SK-N-SH (cell line): ENCODE measurements at regions not wholly inside any gene's neighbourhood (a gene's known extent, or its start where the extent isn't known, plus 50 kb on each side); places are given as distances from the start of the nearest gene placed in this dataset.

ENCODE experiments used
- CTCF ChIA-PET: fragments of 300-600, 350-600 bp; formaldehyde crosslinking; extraction: SDS; loops from one replicate; lab custom pipeline; 2021; lab: Yijun Ruan, JAX
- POLR2A ChIA-PET: fragments of 350-600 bp; sonication (Branson Sonifier 250); formaldehyde crosslinking; extraction: SDS; loops from one replicate; lab custom pipeline; 2020; ENCODE audit warnings: antibody characterized with exemption, inconsistent platforms; lab: Yijun Ruan, JAX
- DNase-seq: peaks from one replicate; pipeline ENCODE4 v3.0.0; 2012
- H2AFZ ChIP-seq: fragments of 200-600 bp; sonication (generic); 2 replicates; pipeline ENCODE4 v1.8.1; 2016; ENCODE audit warnings: antibody characterized with exemption, mild to moderate bottlenecking, low read depth
- H3F3A ChIP-seq: fragments of 200-600 bp; sonication (generic); replicated peaks from 2 replicates; pipeline ENCODE3; 2016; ENCODE audit warnings: antibody characterized with exemption, mild to moderate bottlenecking; ENCODE audit not compliant: insufficient read depth
- H3K27ac ChIP-seq, 2 experiments: fragments of 200-500 bp in 1 of 2; fragments of 200-600 bp in 1 of 2; sonication (Bioruptor generic) in 1 of 2; sonication (generic), shearing (Covaris generic) in 1 of 2; 2 replicates each; pipeline versions ENCODE4 v1.5.1 to v1.6.1; 2014 to 2016; ENCODE audit warnings: low read depth in 2 of 2, inconsistent platforms in 1 of 2, low read length in 1 of 2, mild to moderate bottlenecking in 1 of 2, mixed read lengths in 1 of 2
- H3K27me3 ChIP-seq: fragments of 200-600 bp; sonication (generic), shearing (Covaris generic); 2 replicates; pipeline ENCODE4 v1.6.1; 2016; ENCODE audit warnings: mixed run types; ENCODE audit not compliant: insufficient read depth
- H3K36me3 ChIP-seq, 2 experiments: fragments of 200-500 bp in 1 of 2; fragments of 200-600 bp in 1 of 2; sonication (Bioruptor generic) in 1 of 2; sonication (generic) in 1 of 2; replicated peaks in 1 of 2; 2 replicates each; pipeline versions ENCODE3 to v1.5.1; 2014 to 2016; ENCODE audit warnings: low read length in 1 of 2, mild to moderate bottlenecking in 1 of 2; ENCODE audit not compliant: insufficient read depth in 2 of 2, control insufficient read depth in 1 of 2
- H3K4me1 ChIP-seq, 2 experiments: fragments of 200-500 bp in 1 of 2; fragments of 200-600 bp in 1 of 2; sonication (Bioruptor generic) in 1 of 2; sonication (generic), shearing (Covaris generic) in 1 of 2; 2 replicates each; pipeline versions ENCODE4 v1.5.1 to v1.6.1; 2014 to 2016; ENCODE audit warnings: low read depth in 1 of 2, low read length in 1 of 2, mixed run types in 1 of 2; ENCODE audit not compliant: insufficient read depth in 2 of 2, control insufficient read depth in 1 of 2
- H3K4me2 ChIP-seq: fragments of 200-600 bp; sonication (generic), shearing (Covaris generic); 2 replicates; pipeline ENCODE4 v1.6.1; 2017; ENCODE audit warnings: mixed run types
- H3K4me3 ChIP-seq, 2 experiments: fragments of 200-500 bp in 1 of 2; fragments of 200-600 bp in 1 of 2; sonication (Bioruptor generic) in 1 of 2; sonication (generic), shearing (Covaris generic) in 1 of 2; 2 replicates each; pipeline versions ENCODE4 v1.5.1 to v1.8.1; 2014 to 2016; ENCODE audit warnings: low read depth in 2 of 2, inconsistent platforms in 1 of 2, low read length in 1 of 2, mild to moderate bottlenecking in 1 of 2, mixed read lengths in 1 of 2, moderate library complexity in 1 of 2
- H3K79me2 ChIP-seq: fragments of 200-600 bp; sonication (generic); 2 replicates; pipeline ENCODE4 v1.8.1; 2017; ENCODE audit warnings: mild to moderate bottlenecking; ENCODE audit not compliant: insufficient read depth
- H3K9ac ChIP-seq: fragments of 200-600 bp; sonication (generic); 2 replicates; pipeline ENCODE4 v1.6.1; 2017; ENCODE audit warnings: mixed run types
- H3K9me2 ChIP-seq: fragments of 200-600 bp; sonication (generic); 2 replicates; pipeline ENCODE4 v1.6.1; 2017; ENCODE audit warnings: mixed run types
- H3K9me3 ChIP-seq: fragments of 200-600 bp; sonication (generic); 2 replicates; pipeline ENCODE4 v1.6.1; 2017; ENCODE audit warnings: mixed run types, mild to moderate bottlenecking, moderate library complexity
- H4K20me1 ChIP-seq: fragments of 200-600 bp; sonication (generic); 2 replicates; pipeline ENCODE4 v1.6.1; 2017; ENCODE audit warnings: mild to moderate bottlenecking, mixed run types; ENCODE audit not compliant: insufficient read depth
- EZH2phosphoT487 ChIP-seq: fragments of 200-600 bp; sonication (generic); IDR thresholded peaks from 2 replicates; pipeline ENCODE4 v1.6.1; 2017; ENCODE audit warnings: low read depth, mixed run types, mild to moderate bottlenecking, antibody characterized with exemption, moderate library complexity, borderline replicate concordance
- FOSL2 ChIP-seq: IDR thresholded peaks from 2 replicates; pipeline ENCODE4 v1.4.0; 2012; ENCODE audit warnings: low read depth, mild to moderate bottlenecking, moderate library complexity, borderline replicate concordance
- FOXJ3 ChIP-seq: sonication (generic); formaldehyde crosslinking; IDR thresholded peaks from 2 replicates; pipeline ENCODE4 v1.5.1; 2020; ENCODE audit warnings: mild to moderate bottlenecking, missing genetic modification reagents
- MEF2A ChIP-seq: IDR thresholded peaks from 2 replicates; pipeline ENCODE4 v1.4.0; 2012; ENCODE audit warnings: low read depth, borderline replicate concordance
- RAD21 ChIP-seq: IDR thresholded peaks from 2 replicates; pipeline ENCODE4 v1.6.1; 2012; ENCODE audit warnings: mild to moderate bottlenecking, low read length
- RCOR1 ChIP-seq: fragments of 150-350 bp; IDR thresholded peaks from 2 replicates; pipeline ENCODE4 v1.6.1; 2017; ENCODE audit warnings: antibody characterized with exemption, low read length
- RFX5 ChIP-seq: IDR thresholded peaks from 2 replicates; pipeline ENCODE4 v1.6.1; 2012; ENCODE audit warnings: mild to moderate bottlenecking, improper control_type of control experiment, low read length
- SIN3A ChIP-seq: IDR thresholded peaks from 2 replicates; pipeline ENCODE4 v1.6.1; 2012; ENCODE audit warnings: low read depth, mild to moderate bottlenecking, low read length, moderate library complexity, borderline replicate concordance
- WGBS: methylation state at CpG from one replicate; pipeline ENCODE4 v1.1.6; 2017; ENCODE audit warnings: low lambda C conversion rate; 5-methylcytosine and 5-hydroxymethylcytosine counted together
- TF ChIP-seq, protein P1 (sequence below): IDR thresholded peaks from 2 replicates; pipeline ENCODE4 v1.4.0; 2012; ENCODE audit warnings: low read depth, borderline replicate concordance
- TF ChIP-seq, protein P2 (sequence below): fragments of 150-350 bp; IDR thresholded peaks from 2 replicates; pipeline ENCODE4 v1.6.1; 2016; ENCODE audit warnings: mild to moderate bottlenecking, low read depth, low read length
- TF ChIP-seq, protein P3 (sequence below): IDR thresholded peaks from 2 replicates; pipeline ENCODE4 v1.4.0; 2012; ENCODE audit warnings: low read depth, borderline replicate concordance

DNA sequence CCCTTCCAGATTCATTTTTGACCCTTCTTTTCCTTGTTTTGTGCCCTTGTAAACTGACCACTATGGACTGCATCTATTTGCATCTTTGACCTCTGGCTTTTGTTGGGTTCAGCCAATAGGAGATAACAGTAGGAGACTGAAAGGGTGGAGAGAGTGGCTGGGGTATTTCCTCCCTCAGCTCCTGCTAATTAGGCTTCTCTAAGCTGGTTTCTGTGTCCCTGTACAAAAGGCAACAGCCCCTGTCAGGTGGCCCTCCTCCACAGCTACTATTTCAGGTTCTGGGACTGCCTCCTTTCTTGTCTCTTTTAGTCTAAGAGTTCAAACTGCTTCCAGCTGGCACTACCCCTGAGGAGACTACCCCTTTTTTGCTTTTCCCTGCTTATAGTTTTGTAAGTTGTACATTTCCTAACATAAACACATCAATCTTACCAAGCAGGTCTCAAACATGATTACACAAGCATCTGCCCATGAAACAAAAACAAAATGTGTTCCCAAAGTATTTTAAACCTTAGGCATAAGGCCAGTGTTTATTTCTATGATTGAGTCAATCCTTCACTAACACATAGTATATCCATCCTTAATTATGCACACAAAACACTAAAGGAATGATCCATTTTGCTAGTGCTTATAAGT lies 262.0 kb upstream of the TRPM3 start:
- no peak overlapping the region for H2AFZ ChIP-seq
- H3K9me2 ChIP-seq: no peaks in the 10 kb centered on the region
- H3K79me2 ChIP-seq: no peaks in the 10 kb centered on the region
- no peaks in the 10 kb centered on the region for H3K36me3 ChIP-seq
- H3F3A ChIP-seq: no peaks in the 10 kb centered on the region
- no peaks in the 10 kb centered on the region for H4K20me1 ChIP-seq
- TF ChIP-seq FOXJ3 (CRISPR knock-in tag): no peak
- TF ChIP-seq RAD21: no peak
- no peak for TF ChIP-seq RCOR1
- no peak for TF ChIP-seq SIN3A
- TF ChIP-seq RFX5: no peak
- TF ChIP-seq, protein P1, sequence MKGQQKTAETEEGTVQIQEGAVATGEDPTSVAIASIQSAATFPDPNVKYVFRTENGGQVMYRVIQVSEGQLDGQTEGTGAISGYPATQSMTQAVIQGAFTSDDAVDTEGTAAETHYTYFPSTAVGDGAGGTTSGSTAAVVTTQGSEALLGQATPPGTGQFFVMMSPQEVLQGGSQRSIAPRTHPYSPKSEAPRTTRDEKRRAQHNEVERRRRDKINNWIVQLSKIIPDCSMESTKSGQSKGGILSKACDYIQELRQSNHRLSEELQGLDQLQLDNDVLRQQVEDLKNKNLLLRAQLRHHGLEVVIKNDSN: no peak
- no peak overlapping the region for H3K9ac ChIP-seq
- no peaks in the 10 kb centered on the region for H3K4me1 ChIP-seq
- no peaks in the 10 kb centered on the region for H3K9me3 ChIP-seq
- no peak for DNase-seq
- H3K27ac ChIP-seq: no peak overlapping the region
- POLR2A ChIA-PET: no interaction called here
- no peak overlapping the region for H3K4me3 ChIP-seq
- CTCF ChIA-PET: interaction anchor here (0.9 kb wide), 1 partner anchor 99 kb away, joined by 4 read pairs; no protein-coding TSS in a partner anchor
- H3K4me2 ChIP-seq: no peak overlapping the region
- no peaks in the 10 kb centered on the region; the same call in 1 of the 2 replicates for H3K27me3 ChIP-seq

DNA sequence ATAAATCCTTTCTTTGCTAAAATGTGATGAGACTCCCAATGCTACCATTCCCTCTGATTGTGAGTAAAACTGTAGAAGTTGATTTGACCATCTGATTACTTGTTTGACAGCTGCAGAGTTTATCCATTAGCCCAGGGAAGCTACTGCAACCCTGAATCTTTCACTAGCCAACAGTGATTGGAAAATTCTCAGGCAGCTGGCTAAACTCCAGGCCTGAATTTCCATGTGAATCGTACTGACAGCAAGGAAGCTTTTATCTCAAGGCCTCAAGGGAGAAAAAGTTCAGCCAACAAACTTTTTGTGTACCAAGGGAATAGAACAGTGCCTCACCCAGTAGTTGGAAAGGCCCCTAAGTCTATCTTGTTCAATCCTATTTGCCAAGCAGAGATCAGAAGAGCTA lies 246.7 kb upstream of the TRPM3 start:
- H3K4me3 ChIP-seq: no peak overlapping the region
- H3F3A ChIP-seq: no peaks in the 10 kb centered on the region
- H3K27ac ChIP-seq: no peak overlapping the region
- 0% methylated on average over 1 of the region's 1 CpG for WGBS
- H2AFZ ChIP-seq: no peak overlapping the region
- no peaks in the 10 kb centered on the region for H3K4me1 ChIP-seq
- no peak overlapping the region for H3K4me2 ChIP-seq
- ChIA-PET POLR2A (no interaction called here), CTCF (no interaction called here)
- no peaks in the 10 kb centered on the region for H3K9me2 ChIP-seq
- H3K36me3 ChIP-seq: no peaks in the 10 kb centered on the region
- TF ChIP-seq MEF2A (no peak), EZH2phosphoT487 (no peak), FOSL2 (no peak), RAD21 (no peak), FOXJ3 (CRISPR knock-in tag) (no peak), RCOR1 (no peak)
- TF ChIP-seq, protein P2, sequence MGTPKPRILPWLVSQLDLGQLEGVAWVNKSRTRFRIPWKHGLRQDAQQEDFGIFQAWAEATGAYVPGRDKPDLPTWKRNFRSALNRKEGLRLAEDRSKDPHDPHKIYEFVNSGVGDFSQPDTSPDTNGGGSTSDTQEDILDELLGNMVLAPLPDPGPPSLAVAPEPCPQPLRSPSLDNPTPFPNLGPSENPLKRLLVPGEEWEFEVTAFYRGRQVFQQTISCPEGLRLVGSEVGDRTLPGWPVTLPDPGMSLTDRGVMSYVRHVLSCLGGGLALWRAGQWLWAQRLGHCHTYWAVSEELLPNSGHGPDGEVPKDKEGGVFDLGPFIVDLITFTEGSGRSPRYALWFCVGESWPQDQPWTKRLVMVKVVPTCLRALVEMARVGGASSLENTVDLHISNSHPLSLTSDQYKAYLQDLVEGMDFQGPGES: no peak
- TF ChIP-seq, protein P3, sequence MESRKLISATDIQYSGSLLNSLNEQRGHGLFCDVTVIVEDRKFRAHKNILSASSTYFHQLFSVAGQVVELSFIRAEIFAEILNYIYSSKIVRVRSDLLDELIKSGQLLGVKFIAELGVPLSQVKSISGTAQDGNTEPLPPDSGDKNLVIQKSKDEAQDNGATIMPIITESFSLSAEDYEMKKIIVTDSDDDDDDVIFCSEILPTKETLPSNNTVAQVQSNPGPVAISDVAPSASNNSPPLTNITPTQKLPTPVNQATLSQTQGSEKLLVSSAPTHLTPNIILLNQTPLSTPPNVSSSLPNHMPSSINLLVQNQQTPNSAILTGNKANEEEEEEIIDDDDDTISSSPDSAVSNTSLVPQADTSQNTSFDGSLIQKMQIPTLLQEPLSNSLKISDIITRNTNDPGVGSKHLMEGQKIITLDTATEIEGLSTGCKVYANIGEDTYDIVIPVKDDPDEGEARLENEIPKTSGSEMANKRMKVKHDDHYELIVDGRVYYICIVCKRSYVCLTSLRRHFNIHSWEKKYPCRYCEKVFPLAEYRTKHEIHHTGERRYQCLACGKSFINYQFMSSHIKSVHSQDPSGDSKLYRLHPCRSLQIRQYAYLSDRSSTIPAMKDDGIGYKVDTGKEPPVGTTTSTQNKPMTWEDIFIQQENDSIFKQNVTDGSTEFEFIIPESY: no peak
- H3K27me3 ChIP-seq: no peaks in the 10 kb centered on the region
- H3K79me2 ChIP-seq: no peaks in the 10 kb centered on the region
- H3K9me3 ChIP-seq: no peaks in the 10 kb centered on the region
- no peaks in the 10 kb centered on the region for H4K20me1 ChIP-seq
- no peak for DNase-seq
- H3K9ac ChIP-seq: no peak overlapping the region
